Body of pancreas (tissue), 4 donors: ENCODE measurements at regions not wholly inside any gene's neighbourhood (a gene's known extent, or its start where the extent isn't known, plus 50 kb on each side); places are given as distances from the start of the nearest gene placed in this dataset.
A peak's percentile ranks its signal among the peaks of the same experiment; 100 is the strongest.

Experiments
- ATAC-seq: fragments of 150-250 bp; one replicate; pipeline ENCODE4 v1.9.1; 2016
- DNase-seq, 4 donors: peaks; one replicate each; pipeline ENCODE4 v3.0.0-alpha.2; 2019
- H3K27ac ChIP-seq, 4 donors: fragments of 200-600 bp; sonication (generic); 1 replicate in 3 of 4; 2 replicates in 1 of 4; pipeline versions ENCODE4 v1.5.1 to v1.6.1; 2016 to 2019; ENCODE audit warnings: mild to moderate bottlenecking in 1 of 4, mixed read lengths in 1 of 4, moderate library complexity in 1 of 4
- H3K27me3 ChIP-seq, 2 donors: fragments of 200-600 bp; sonication (generic); one replicate each; pipeline ENCODE4 v1.6.0; 2016; ENCODE audit warnings: mild to moderate bottlenecking in 1 of 2
- H3K36me3 ChIP-seq, 2 donors: fragments of 200-600 bp; sonication (generic); replicated peaks in 1 of 2; 2 replicates each; pipeline ENCODE4 v1.5.1; 2016; ENCODE audit warnings: low read depth in 2 of 2; ENCODE audit not compliant: insufficient read depth in 1 of 2
- H3K4me1 ChIP-seq: fragments of 200-600 bp; sonication (generic); one replicate; pipeline ENCODE4 v1.6.0; 2016
- H3K4me3 ChIP-seq, 2 donors: fragments of 200-600 bp; sonication (generic); 1 replicate in 1 of 2; 2 replicates in 1 of 2; pipeline ENCODE4 v1.5.1; 2016 to 2019
- H3K9me3 ChIP-seq, 3 donors: fragments of 200-600 bp; sonication (generic); 1 replicate in 2 of 3; 2 replicates in 1 of 3; pipeline ENCODE4 v1.5.1; 2016
- POLR2A ChIP-seq, 3 donors: fragments of 450-650 bp; IDR thresholded peaks; one replicate each; pipeline ENCODE4 v1.6.1; 2016; ENCODE audit warnings: antibody characterized with exemption in 3 of 3, mild to moderate bottlenecking in 2 of 3
- WGBS, 2 donors: methylation state at CpG; one replicate each; pipeline ENCODE4 v1.1.5; 2017; 5-methylcytosine and 5-hydroxymethylcytosine counted together
- intact Hi-C: fragments of 100-400 bp; cut with DNase I; formaldehyde crosslinking; loops from one replicate; pipeline ENCODE4 v1.15.1; 2023
- TF ChIP-seq, protein P1 (sequence below), 7 experiments: fragments of 450-650 bp in 4 of 7; fragments of 200-600 bp in 3 of 7; sonication (generic) in 3 of 7; IDR thresholded peaks; one replicate each; pipeline ENCODE4 v1.5.1; 2016 to 2019; ENCODE audit warnings: antibody characterized with exemption in 7 of 7

DNA sequence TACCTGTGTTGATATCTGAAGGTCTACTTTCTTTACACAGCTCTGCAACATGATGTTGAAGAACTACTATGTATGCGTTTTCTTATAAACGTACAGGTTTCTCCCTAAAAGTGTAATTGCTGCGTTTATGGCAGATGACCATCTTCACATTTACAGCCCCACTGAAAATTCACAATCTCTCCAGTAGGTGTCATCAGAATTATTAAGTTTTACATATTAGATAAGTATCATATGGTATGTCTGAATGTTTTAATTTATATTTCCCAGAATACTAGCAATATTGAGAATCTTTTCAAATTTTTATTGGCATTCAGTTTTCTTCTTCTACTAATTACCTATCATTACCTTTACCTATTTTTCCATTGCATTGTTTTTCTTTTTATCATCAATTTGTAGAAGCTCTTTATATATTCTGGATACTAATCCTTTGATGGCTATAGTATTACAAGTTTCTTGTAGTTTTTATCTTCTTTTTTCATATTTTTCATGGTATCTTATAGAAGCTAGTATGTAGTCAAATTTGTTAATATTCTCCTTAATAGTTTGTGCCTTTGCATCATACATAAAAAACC, 123.5 kb downstream of the CAPZA3 start:
- no peak for ATAC-seq
- Histone ChIP-seq H3K4me1 (no peaks in the 10 kb centered on the region), H3K36me3 (no peaks in the 10 kb centered on the region), H3K27me3 (no peaks in the 10 kb centered on the region), H3K4me3 (no peak overlapping the region), H3K27ac (no peak overlapping the region), H3K9me3 (no peaks in the 10 kb centered on the region)
- 33 to 54% methylated on average over 3 of the region's 3 CpGs for WGBS, 2 donors
- TF ChIP-seq POLR2A (IDR thresholded peaks at IDR 0.05), result no peak
- TF ChIP-seq, protein P1, sequence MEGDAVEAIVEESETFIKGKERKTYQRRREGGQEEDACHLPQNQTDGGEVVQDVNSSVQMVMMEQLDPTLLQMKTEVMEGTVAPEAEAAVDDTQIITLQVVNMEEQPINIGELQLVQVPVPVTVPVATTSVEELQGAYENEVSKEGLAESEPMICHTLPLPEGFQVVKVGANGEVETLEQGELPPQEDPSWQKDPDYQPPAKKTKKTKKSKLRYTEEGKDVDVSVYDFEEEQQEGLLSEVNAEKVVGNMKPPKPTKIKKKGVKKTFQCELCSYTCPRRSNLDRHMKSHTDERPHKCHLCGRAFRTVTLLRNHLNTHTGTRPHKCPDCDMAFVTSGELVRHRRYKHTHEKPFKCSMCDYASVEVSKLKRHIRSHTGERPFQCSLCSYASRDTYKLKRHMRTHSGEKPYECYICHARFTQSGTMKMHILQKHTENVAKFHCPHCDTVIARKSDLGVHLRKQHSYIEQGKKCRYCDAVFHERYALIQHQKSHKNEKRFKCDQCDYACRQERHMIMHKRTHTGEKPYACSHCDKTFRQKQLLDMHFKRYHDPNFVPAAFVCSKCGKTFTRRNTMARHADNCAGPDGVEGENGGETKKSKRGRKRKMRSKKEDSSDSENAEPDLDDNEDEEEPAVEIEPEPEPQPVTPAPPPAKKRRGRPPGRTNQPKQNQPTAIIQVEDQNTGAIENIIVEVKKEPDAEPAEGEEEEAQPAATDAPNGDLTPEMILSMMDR (IDR thresholded peaks at IDR 0.05), result peak in 6 of 7 experiments; percentile 30 to 63 (median 58)
- intact Hi-C loops, result loop anchor here (5.0 kb wide), 1 partner anchor 326 kb away; no protein-coding TSS in a partner anchor
- no peak for DNase-seq

DNA sequence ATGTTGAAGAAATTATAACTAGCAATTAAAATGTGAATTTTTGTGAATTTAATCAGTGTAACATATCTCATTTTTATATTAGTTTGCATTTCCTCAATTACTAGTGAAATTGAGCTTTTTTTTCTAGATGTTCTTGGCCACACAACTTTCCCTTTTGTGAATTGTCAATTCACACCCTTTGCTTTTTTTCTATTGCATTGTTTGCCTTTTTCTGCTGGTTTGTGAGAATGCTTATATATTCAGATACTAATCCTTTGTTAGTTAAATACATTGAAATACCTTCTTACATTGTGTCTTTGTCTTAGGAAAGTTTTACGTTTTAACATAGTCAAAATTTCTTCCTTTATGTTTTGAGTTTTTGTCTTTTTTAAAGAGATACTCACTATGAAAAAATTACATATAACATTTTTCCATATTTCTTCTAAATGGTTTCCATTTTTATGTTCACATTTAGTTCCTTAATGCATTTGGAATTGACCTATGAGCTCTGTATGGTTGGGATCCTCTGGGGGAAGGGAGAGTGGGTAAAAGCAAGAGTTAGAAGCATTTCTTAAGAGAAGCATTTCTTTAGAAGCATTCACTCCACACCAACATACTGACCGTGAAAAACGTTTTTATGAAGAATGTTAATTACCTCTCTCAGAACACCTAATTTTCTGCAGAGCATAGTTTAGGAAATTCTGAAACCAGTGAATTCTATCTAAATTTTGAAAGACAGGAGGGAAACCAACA, 126.0 kb downstream of the CAPZA3 start:
- DNase-seq (no peak), ATAC-seq (no peak)
- Histone ChIP-seq H3K9me3 (no peaks in the 10 kb centered on the region), H3K27ac (no peak overlapping the region), H3K27me3 (no peaks in the 10 kb centered on the region), H3K4me3 (no peak overlapping the region), H3K4me1 (no peaks in the 10 kb centered on the region), H3K36me3 (no peaks in the 10 kb centered on the region)
- intact Hi-C loops, result loop anchor here (5.0 kb wide), 1 partner anchor 323 kb away; no protein-coding TSS in a partner anchor
- TF ChIP-seq, protein P1 (IDR thresholded peaks at IDR 0.05), result no peak
- TF ChIP-seq POLR2A (IDR thresholded peaks at IDR 0.05), result no peak
- WGBS, 2 donors, result 64 to 66% methylated on average over 3 of the region's 3 CpGs

DNA sequence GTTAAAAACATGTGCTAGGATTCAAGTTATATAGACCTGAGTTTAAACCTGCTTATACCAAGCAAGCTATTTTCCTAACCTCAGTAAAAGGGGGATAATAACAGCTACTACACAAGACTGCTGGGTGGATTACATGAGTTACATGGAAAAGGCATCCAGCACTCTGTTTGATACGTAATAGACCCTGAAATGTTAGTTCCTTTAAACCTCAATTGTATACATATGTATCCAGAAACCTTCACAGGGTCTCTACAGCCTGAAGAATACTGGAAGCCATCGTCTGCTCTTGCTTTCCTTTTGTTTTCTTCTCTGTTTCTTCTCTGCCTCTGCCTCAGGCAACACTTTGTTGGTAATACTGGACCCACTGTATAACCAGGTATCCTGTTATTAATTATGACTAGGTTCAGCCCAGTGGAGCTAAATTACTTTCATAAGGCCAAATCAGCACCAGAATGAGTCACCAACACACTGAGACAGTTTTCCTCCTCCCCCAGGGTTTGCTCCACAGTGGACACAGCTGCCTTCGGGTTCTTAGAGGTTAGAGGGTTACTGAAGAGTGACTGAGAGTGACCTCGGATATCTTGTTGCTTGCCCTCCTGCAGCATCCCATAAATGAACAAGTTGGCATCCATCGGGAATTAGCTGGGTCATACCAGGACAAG, 127.1 kb downstream of the CAPZA3 start:
- TF ChIP-seq, protein P1 (IDR thresholded peaks at IDR 0.05), result no peak
- TF ChIP-seq POLR2A (IDR thresholded peaks at IDR 0.05), result no peak
- intact Hi-C loops, result loop anchor here (5.0 kb wide), 1 partner anchor 322 kb away; no protein-coding TSS in a partner anchor
- H3K4me1 ChIP-seq, result no peaks in the 10 kb centered on the region
- H3K4me3 ChIP-seq, result no peak overlapping the region
- no peaks in the 10 kb centered on the region for H3K9me3 ChIP-seq
- ATAC-seq (no peak), DNase-seq (peak in 1 of 4 donors; percentile 13)
- WGBS, 2 donors, result 44 to 56% methylated on average over 5 of the region's 5 CpGs
- H3K36me3 ChIP-seq, result no peaks in the 10 kb centered on the region
- H3K27me3 ChIP-seq, result no peaks in the 10 kb centered on the region
- no peak overlapping the region for H3K27ac ChIP-seq

DNA sequence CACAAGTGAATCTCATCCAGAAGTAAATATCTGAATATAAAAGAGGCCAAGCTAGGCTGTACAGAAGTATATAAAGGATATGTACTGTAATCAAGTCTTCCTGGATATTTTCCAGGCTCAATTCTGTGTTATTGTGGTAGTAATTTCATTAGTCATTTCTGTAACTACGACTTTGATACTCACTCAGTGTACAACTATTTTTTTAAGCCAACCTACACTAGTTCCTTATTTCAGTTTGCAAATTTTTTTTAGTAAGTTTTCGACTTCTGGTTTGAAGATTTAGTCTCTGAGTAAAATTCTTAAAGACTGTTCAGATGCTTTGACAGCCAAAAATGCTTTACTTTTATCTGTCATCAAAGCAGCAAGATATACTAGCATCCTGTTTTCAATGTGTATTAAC, 130.8 kb downstream of the CAPZA3 start:
- WGBS, 2 donors, result 54 to 61% methylated on average over 2 of the region's 2 CpGs
- Histone ChIP-seq H3K27me3 (no peaks in the 10 kb centered on the region), H3K4me3 (no peak overlapping the region), H3K9me3 (no peaks in the 10 kb centered on the region), H3K36me3 (no peaks in the 10 kb centered on the region), H3K4me1 (no peaks in the 10 kb centered on the region), H3K27ac (no peak overlapping the region)
- intact Hi-C loops, result no loop called here
- no peak for TF ChIP-seq POLR2A (IDR thresholded peaks at IDR 0.05)
- TF ChIP-seq, protein P1 (IDR thresholded peaks at IDR 0.05), result no peak
- DNase-seq (no peak), ATAC-seq (no peak)
